ENCODE measurements at regions not wholly inside any gene's neighbourhood (a gene's known extent, or its start where the extent isn't known, plus 50 kb on each side); places are given as distances from the start of the nearest gene placed in this dataset.

GRCh38 chr13:111530137-111530870 is 209.9 kb downstream of the TEX29 start:
- H3K27me3 ChIP-seq (ENCODE audit: insufficient read depth, low read depth, low read length) = peaks cover 5% of the 10 kb centered on the region
- H4K20me1 ChIP-seq (ENCODE audit: insufficient read depth) = no peaks in the 10 kb centered on the region
- H3K9me2 ChIP-seq (ENCODE audit: insufficient read depth, low read length) = no peaks in the 10 kb centered on the region
- no peaks in the 10 kb centered on the region for H3K9me3 ChIP-seq (ENCODE audit: low read length)
- H3K4me3 ChIP-seq (ENCODE audit: low read length) = no peak overlapping the region
- H3K36me3 ChIP-seq (ENCODE audit: insufficient read depth, low read length) = no peaks in the 10 kb centered on the region
- H2AFZ ChIP-seq (ENCODE audit: low read depth, low read length) = no peak overlapping the region
- no peak overlapping the region for H3K4me2 ChIP-seq (ENCODE audit: low read length)
- no peak for TF ChIP-seq RAD21 (conservative IDR thresholded peaks at IDR 0.05)
- TF ChIP-seq REST (IDR thresholded peaks at IDR 0.05; ENCODE audit: borderline replicate concordance) = no peak
- TF ChIP-seq POLR2AphosphoS5 (IDR thresholded peaks at IDR 0.05) = no peak
- TF ChIP-seq, protein P1, sequence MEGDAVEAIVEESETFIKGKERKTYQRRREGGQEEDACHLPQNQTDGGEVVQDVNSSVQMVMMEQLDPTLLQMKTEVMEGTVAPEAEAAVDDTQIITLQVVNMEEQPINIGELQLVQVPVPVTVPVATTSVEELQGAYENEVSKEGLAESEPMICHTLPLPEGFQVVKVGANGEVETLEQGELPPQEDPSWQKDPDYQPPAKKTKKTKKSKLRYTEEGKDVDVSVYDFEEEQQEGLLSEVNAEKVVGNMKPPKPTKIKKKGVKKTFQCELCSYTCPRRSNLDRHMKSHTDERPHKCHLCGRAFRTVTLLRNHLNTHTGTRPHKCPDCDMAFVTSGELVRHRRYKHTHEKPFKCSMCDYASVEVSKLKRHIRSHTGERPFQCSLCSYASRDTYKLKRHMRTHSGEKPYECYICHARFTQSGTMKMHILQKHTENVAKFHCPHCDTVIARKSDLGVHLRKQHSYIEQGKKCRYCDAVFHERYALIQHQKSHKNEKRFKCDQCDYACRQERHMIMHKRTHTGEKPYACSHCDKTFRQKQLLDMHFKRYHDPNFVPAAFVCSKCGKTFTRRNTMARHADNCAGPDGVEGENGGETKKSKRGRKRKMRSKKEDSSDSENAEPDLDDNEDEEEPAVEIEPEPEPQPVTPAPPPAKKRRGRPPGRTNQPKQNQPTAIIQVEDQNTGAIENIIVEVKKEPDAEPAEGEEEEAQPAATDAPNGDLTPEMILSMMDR (IDR thresholded peaks at IDR 0.05; ENCODE audit: poor library complexity, severe bottlenecking) = no peak
- no peak for TF ChIP-seq SMC3 (conservative IDR thresholded peaks at IDR 0.05; ENCODE audit: poor library complexity)
- no peak for TF ChIP-seq EZH2 (IDR thresholded peaks at IDR 0.05; ENCODE audit: borderline replicate concordance, insufficient read depth, low read length, poor library complexity, severe bottlenecking)
- TF ChIP-seq MXI1 (conservative IDR thresholded peaks at IDR 0.05; ENCODE audit: poor library complexity, severe bottlenecking) = no peak
- TF ChIP-seq TAF1 (IDR thresholded peaks at IDR 0.05; ENCODE audit: low read depth) = no peak
- no peak for TF ChIP-seq EP300 (conservative IDR thresholded peaks at IDR 0.05; ENCODE audit: poor library complexity, severe bottlenecking)
- no peak overlapping the region for H3K9ac ChIP-seq (ENCODE audit: low read length)
- H3K27ac ChIP-seq (ENCODE audit: low read length) = no peak overlapping the region
- no peaks in the 10 kb centered on the region for H3F3A ChIP-seq (ENCODE audit: insufficient read depth, low read length, poor library complexity, severe bottlenecking)
- peaks cover 5% of the 10 kb centered on the region for H3K79me2 ChIP-seq (replicated peaks; ENCODE audit: insufficient read depth, low read length)

GRCh38 chr13:111531505-111531904 is 211.1 kb downstream of the TEX29 start:
- Histone ChIP-seq H2AFZ (ENCODE audit: low read depth, low read length) (no peak overlapping the region), H4K20me1 (ENCODE audit: insufficient read depth) (no peaks in the 10 kb centered on the region), H3K9ac (ENCODE audit: low read length) (peak overlapping the region; percentile 13), H3K27ac (ENCODE audit: low read length) (no peak overlapping the region), H3K9me2 (ENCODE audit: insufficient read depth, low read length) (no peaks in the 10 kb centered on the region), H3F3A (ENCODE audit: insufficient read depth, low read length, poor library complexity, severe bottlenecking) (no peaks in the 10 kb centered on the region), H3K4me3 (ENCODE audit: low read length) (no peak overlapping the region), H3K79me2 (replicated peaks; ENCODE audit: insufficient read depth, low read length) (peaks cover 5% of the 10 kb centered on the region), H3K27me3 (ENCODE audit: insufficient read depth, low read depth, low read length) (peaks cover 5% of the 10 kb centered on the region), H3K4me2 (ENCODE audit: low read length) (no peak overlapping the region), H3K9me3 (ENCODE audit: low read length) (no peaks in the 10 kb centered on the region), H3K36me3 (ENCODE audit: insufficient read depth, low read length) (no peaks in the 10 kb centered on the region)
- no peak for TF ChIP-seq EP300 (conservative IDR thresholded peaks at IDR 0.05; ENCODE audit: poor library complexity, severe bottlenecking)
- TF ChIP-seq RAD21 (conservative IDR thresholded peaks at IDR 0.05) = peak; percentile 94
- no peak for TF ChIP-seq TAF1 (IDR thresholded peaks at IDR 0.05; ENCODE audit: low read depth)
- TF ChIP-seq, protein P1 (IDR thresholded peaks at IDR 0.05; ENCODE audit: poor library complexity, severe bottlenecking) = peak; percentile 88
- TF ChIP-seq SMC3 (conservative IDR thresholded peaks at IDR 0.05; ENCODE audit: poor library complexity) = peak; percentile 87
- no peak for TF ChIP-seq EZH2 (IDR thresholded peaks at IDR 0.05; ENCODE audit: borderline replicate concordance, insufficient read depth, low read length, poor library complexity, severe bottlenecking)
